NCI-H146 (cell line): ENCODE measurements at regions not wholly inside any gene's neighbourhood (a gene's known extent, or its start where the extent isn't known, plus 50 kb on each side); places are given as distances from the start of the nearest gene placed in this dataset.

Experiments used
- DNase-seq: peaks from one replicate; lab custom pipeline; 2025; lab: John Stamatoyannopoulos, UW

GRCh38 chr17:34776456-34777443 lies 184.5 kb downstream of the CCT6B start:
- no peak for DNase-seq

GRCh38 chr17:34773036-34773435 lies 188.2 kb downstream of the CCT6B start:
- DNase-seq = no peak

- no peak for DNase-seq
Observed at GRCh38 chr17:34771891-34772290, 189.4 kb downstream of the CCT6B start.

- no peak for DNase-seq
Observed at GRCh38 chr17:34770586-34770985, 190.7 kb downstream of the CCT6B start.

GRCh38 chr17:34769899-34770298 lies 190.5 kb downstream of the TMEM132E start:
- no peak for DNase-seq

- DNase-seq = no peak
Observed at GRCh38 chr17:34769049-34769448, 189.7 kb downstream of the TMEM132E start.

GRCh38 chr17:34765291-34765690 lies 185.9 kb downstream of the TMEM132E start:
- DNase-seq = no peak

GRCh38 chr17:34764716-34765115 lies 185.3 kb downstream of the TMEM132E start:
- no peak for DNase-seq

- no peak for DNase-seq
Observed at GRCh38 chr17:34763728-34764665, 184.6 kb downstream of the TMEM132E start.

GRCh38 chr17:34762078-34762477 lies 182.7 kb downstream of the TMEM132E start:
- no peak for DNase-seq

GRCh38 chr17:34761646-34762045 lies 182.3 kb downstream of the TMEM132E start:
- DNase-seq = no peak

GRCh38 chr17:34760931-34761495 lies 181.6 kb downstream of the TMEM132E start:
- no peak for DNase-seq

- no peak for DNase-seq
Observed at GRCh38 chr17:34758718-34759117, 179.3 kb downstream of the TMEM132E start.

GRCh38 chr17:34758316-34758715 lies 178.9 kb downstream of the TMEM132E start:
- no peak for DNase-seq

- no peak for DNase-seq
Observed at GRCh38 chr17:34757611-34758010, 178.2 kb downstream of the TMEM132E start.

- no peak for DNase-seq
Observed at GRCh38 chr17:34757106-34757505, 177.7 kb downstream of the TMEM132E start.

GRCh38 chr17:34756637-34757021 lies 177.2 kb downstream of the TMEM132E start:
- DNase-seq = no peak

- no peak for DNase-seq
Observed at GRCh38 chr17:34755981-34756636, 176.7 kb downstream of the TMEM132E start.

GRCh38 chr17:34755371-34755770 lies 176.0 kb downstream of the TMEM132E start:
- no peak for DNase-seq

- DNase-seq = no peak
Observed at GRCh38 chr17:34750004-34750403, 170.6 kb downstream of the TMEM132E start.

- no peak for DNase-seq
Observed at GRCh38 chr17:34741967-34742366, 162.6 kb downstream of the TMEM132E start.
